Epithelial cell of prostate (primary cell): ENCODE measurements at regions not wholly inside any gene's neighbourhood (a gene's known extent, or its start where the extent isn't known, plus 50 kb on each side); places are given as distances from the start of the nearest gene placed in this dataset.
"Not testable (repeated sequence)": the region's sequence is repeated elsewhere in the genome, so short reads cannot be mapped to it uniquely, and the experiment has no call there.

ENCODE experiments used
- DNase-seq: peaks from one replicate; pipeline ENCODE4 v3.0.0-alpha.2; 2011; ENCODE audit warnings: low read depth, low spot score
- H3K27ac ChIP-seq: fragments of 450-650 bp; 2 replicates; pipeline ENCODE4 v1.5.1; 2017; ENCODE audit warnings: mild to moderate bottlenecking

- not testable (repeated sequence) for H3K27ac ChIP-seq, DNase-seq
Measured at GRCh38 chr9:41772541-41772940, 356.7 kb downstream of the CNTNAP3B start.

- not testable (repeated sequence) for DNase-seq
Measured at GRCh38 chr9:41771693-41772092, 357.5 kb downstream of the CNTNAP3B start.

GRCh38 chr9:41754822-41755221 is 374.4 kb downstream of the CNTNAP3B start:
- DNase-seq, H3K27ac ChIP-seq: not testable (repeated sequence)

More at GRCh38 chr9:41771693-41772092, 357.5 kb downstream of the CNTNAP3B start:
- not testable (repeated sequence) for H3K27ac ChIP-seq

- H3K27ac ChIP-seq, DNase-seq: not testable (repeated sequence)
Measured at GRCh38 chr9:41754403-41754802, 374.8 kb downstream of the CNTNAP3B start.

- not testable (repeated sequence) for DNase-seq
Measured at GRCh38 chr9:41741897-41742296, 387.3 kb downstream of the CNTNAP3B start.

GRCh38 chr9:41741173-41741572 is 388.1 kb downstream of the CNTNAP3B start:
- not testable (repeated sequence) for H3K27ac ChIP-seq, DNase-seq

More at GRCh38 chr9:41741897-41742296, 387.3 kb downstream of the CNTNAP3B start:
- not testable (repeated sequence) for H3K27ac ChIP-seq

GRCh38 chr9:41738681-41739080 is 390.5 kb downstream of the CNTNAP3B start:
- not testable (repeated sequence) for DNase-seq, H3K27ac ChIP-seq

- not testable (repeated sequence) for H3K27ac ChIP-seq, DNase-seq
Measured at GRCh38 chr9:41699190-41699589, 430.0 kb downstream of the CNTNAP3B start.

- DNase-seq, H3K27ac ChIP-seq: not testable (repeated sequence)
Measured at GRCh38 chr9:41697080-41697479, 432.1 kb downstream of the CNTNAP3B start.

- not testable (repeated sequence) for DNase-seq, H3K27ac ChIP-seq
Measured at GRCh38 chr9:41679312-41679711, 449.9 kb downstream of the CNTNAP3B start.

GRCh38 chr9:41663497-41664036 is 465.7 kb downstream of the CNTNAP3B start:
- not testable (repeated sequence) for DNase-seq, H3K27ac ChIP-seq

GRCh38 chr9:41658706-41659105 is 469.6 kb upstream of the ZNG1F start:
- not testable (repeated sequence) for DNase-seq, H3K27ac ChIP-seq

- DNase-seq, H3K27ac ChIP-seq: not testable (repeated sequence)
Measured at GRCh38 chr9:41658116-41658515, 469.0 kb upstream of the ZNG1F start.

GRCh38 chr9:41657141-41657540 is 468.0 kb upstream of the ZNG1F start:
- not testable (repeated sequence) for H3K27ac ChIP-seq, DNase-seq

GRCh38 chr9:41655071-41655554 is 466.0 kb upstream of the ZNG1F start:
- H3K27ac ChIP-seq, DNase-seq: not testable (repeated sequence)

- DNase-seq, H3K27ac ChIP-seq: not testable (repeated sequence)
Measured at GRCh38 chr9:41654349-41654748, 465.2 kb upstream of the ZNG1F start.

GRCh38 chr9:41653560-41654340 is 464.6 kb upstream of the ZNG1F start:
- DNase-seq, H3K27ac ChIP-seq: not testable (repeated sequence)

GRCh38 chr9:41652800-41653199 is 463.7 kb upstream of the ZNG1F start:
- H3K27ac ChIP-seq, DNase-seq: not testable (repeated sequence)

- H3K27ac ChIP-seq, DNase-seq: not testable (repeated sequence)
Measured at GRCh38 chr9:41652100-41652713, 463.1 kb upstream of the ZNG1F start.

- not testable (repeated sequence) for DNase-seq, H3K27ac ChIP-seq
Measured at GRCh38 chr9:41650086-41650485, 461.0 kb upstream of the ZNG1F start.

- DNase-seq: not testable (repeated sequence)
Measured at GRCh38 chr9:41648564-41648963, 459.4 kb upstream of the ZNG1F start.

More at GRCh38 chr9:41648564-41648963, 459.4 kb upstream of the ZNG1F start:
- not testable (repeated sequence) for H3K27ac ChIP-seq
